MCF 10A (cell line): ENCODE measurements at regions not wholly inside any gene's neighbourhood (a gene's known extent, or its start where the extent isn't known, plus 50 kb on each side); places are given as distances from the start of the nearest gene placed in this dataset.

Experiments used
- BruUV-seq: library from RNA; stranded (reverse); fragments of 400-500 nt; replicated peaks from 2 replicates; lab custom pipeline; 2021; lab: Mats Ljungman, UMichigan
- CTCF ChIA-PET: fragments of 300-600 bp; sonication (Branson Sonifier 250); formaldehyde crosslinking; extraction: SDS; loops from one replicate; lab custom pipeline; 2021; ENCODE audit warnings: antibody characterized with exemption, inconsistent platforms; lab: Yijun Ruan, JAX
- POLR2A ChIA-PET: fragments of 300-600, 350-650 bp; sonication (Branson Sonifier 250); formaldehyde crosslinking; extraction: SDS; loops from one replicate; lab custom pipeline; 2020; ENCODE audit warnings: antibody characterized with exemption, inconsistent platforms; lab: Yijun Ruan, JAX
- DNase-seq: peaks from one replicate; pipeline ENCODE4 v3.0.0-alpha.2; 2018; ENCODE audit not compliant: unreplicated experiment
- H3K27ac Mint-ChIP-seq: one replicate; pipeline ENCODE4 v1.8.0; 2022; ENCODE audit warnings: mild to moderate bottlenecking, low read depth, mixed read lengths; ENCODE audit not compliant: unreplicated experiment
- H3K27me3 Mint-ChIP-seq: one replicate; pipeline ENCODE4 v1.8.0; 2022; ENCODE audit warnings: mixed read lengths; ENCODE audit not compliant: insufficient read depth, unreplicated experiment
- H3K36me3 Mint-ChIP-seq: one replicate; pipeline ENCODE4 v1.8.0; 2022; ENCODE audit warnings: mild to moderate bottlenecking, moderate library complexity, mixed read lengths; ENCODE audit not compliant: insufficient read depth, unreplicated experiment
- H3K4me1 Mint-ChIP-seq: one replicate; pipeline ENCODE4 v1.8.0; 2022; ENCODE audit warnings: mixed read lengths; ENCODE audit not compliant: insufficient read depth, unreplicated experiment
- H3K4me3 Mint-ChIP-seq: one replicate; pipeline ENCODE4 v1.8.0; 2022; ENCODE audit warnings: mild to moderate bottlenecking, moderate library complexity, mixed read lengths; ENCODE audit not compliant: unreplicated experiment
- H3K9me3 Mint-ChIP-seq: one replicate; pipeline ENCODE4 v1.8.0; 2022; ENCODE audit warnings: mixed read lengths; ENCODE audit not compliant: unreplicated experiment
- intact Hi-C: fragments of 100-400 bp; cut with micrococcal nuclease; formaldehyde crosslinking; loops from 2 replicates; pipeline ENCODE4 v1.14.1; 2022
- TF ChIP-seq, protein P1 (sequence below): fragments of 200-600 bp; IDR thresholded peaks from one replicate; pipeline ENCODE4 v1.8.0; 2022; ENCODE audit warnings: antibody characterized with exemption, mild to moderate bottlenecking; ENCODE audit not compliant: unreplicated experiment

DNA sequence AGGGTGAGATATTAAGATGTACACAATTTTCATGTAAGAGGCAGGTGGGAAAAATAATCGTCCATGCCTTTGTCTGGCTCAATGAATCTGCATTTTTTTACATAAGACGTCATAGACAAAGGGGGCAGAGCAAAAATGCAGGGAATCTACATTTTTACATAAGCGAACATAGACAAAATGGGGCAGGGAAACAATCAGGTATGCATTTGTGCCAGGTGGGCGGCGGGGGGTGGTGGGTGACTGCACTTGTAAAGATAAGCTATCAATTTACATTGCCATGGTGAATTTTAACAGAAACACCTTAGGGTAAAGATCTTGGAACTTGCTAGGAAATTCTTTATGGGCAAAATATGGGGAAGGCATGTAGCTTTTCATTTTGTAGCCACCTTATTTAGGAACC lies 96.3 kb upstream of the CES5A start:
- H3K27me3 Mint-ChIP-seq, result peaks cover 16% of the 10 kb centered on the region
- no peak for DNase-seq
- no peaks in the 10 kb centered on the region for H3K36me3 Mint-ChIP-seq
- no peak overlapping the region for H3K4me3 Mint-ChIP-seq
- TF ChIP-seq, protein P1, sequence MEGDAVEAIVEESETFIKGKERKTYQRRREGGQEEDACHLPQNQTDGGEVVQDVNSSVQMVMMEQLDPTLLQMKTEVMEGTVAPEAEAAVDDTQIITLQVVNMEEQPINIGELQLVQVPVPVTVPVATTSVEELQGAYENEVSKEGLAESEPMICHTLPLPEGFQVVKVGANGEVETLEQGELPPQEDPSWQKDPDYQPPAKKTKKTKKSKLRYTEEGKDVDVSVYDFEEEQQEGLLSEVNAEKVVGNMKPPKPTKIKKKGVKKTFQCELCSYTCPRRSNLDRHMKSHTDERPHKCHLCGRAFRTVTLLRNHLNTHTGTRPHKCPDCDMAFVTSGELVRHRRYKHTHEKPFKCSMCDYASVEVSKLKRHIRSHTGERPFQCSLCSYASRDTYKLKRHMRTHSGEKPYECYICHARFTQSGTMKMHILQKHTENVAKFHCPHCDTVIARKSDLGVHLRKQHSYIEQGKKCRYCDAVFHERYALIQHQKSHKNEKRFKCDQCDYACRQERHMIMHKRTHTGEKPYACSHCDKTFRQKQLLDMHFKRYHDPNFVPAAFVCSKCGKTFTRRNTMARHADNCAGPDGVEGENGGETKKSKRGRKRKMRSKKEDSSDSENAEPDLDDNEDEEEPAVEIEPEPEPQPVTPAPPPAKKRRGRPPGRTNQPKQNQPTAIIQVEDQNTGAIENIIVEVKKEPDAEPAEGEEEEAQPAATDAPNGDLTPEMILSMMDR, result no peak
- H3K27ac Mint-ChIP-seq, result no peak overlapping the region
- no TSS peak for BruUV-seq
- CTCF ChIA-PET, result interaction anchor here (0.6 to 4.4 kb wide), 2 partner anchors 28 to 260 kb away, joined by 3 to 15 read pairs; no protein-coding TSS in a partner anchor
- no peaks in the 10 kb centered on the region for H3K9me3 Mint-ChIP-seq
- intact Hi-C loops, result no loop called here
- POLR2A ChIA-PET, result interaction anchor here (0.6 kb wide), 1 partner anchor 114 kb away, joined by 3 read pairs; no protein-coding TSS in a partner anchor
- no peaks in the 10 kb centered on the region for H3K4me1 Mint-ChIP-seq

DNA sequence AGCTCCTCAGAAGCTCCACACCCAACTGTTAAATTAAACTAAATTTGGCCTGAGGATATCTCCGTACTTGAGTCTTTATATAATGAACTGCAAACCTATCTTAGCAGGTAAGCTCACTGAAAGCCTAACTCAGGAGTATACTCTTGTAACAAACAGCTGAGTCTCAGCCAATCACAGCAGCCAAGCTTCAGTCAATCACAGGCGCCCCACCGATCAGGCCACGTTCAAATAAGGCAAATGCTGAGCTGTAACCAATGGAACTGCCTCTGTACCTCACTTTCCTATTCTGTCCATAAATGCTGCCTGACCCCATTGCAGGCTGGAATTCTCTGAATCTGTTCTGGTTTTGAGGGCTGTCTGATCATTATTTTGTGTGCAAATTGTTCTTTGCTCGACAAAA lies 93.0 kb upstream of the CES5A start:
- no peaks in the 10 kb centered on the region for H3K4me1 Mint-ChIP-seq
- intact Hi-C loops, result no loop called here
- ChIA-PET POLR2A (no interaction called here), CTCF (interaction anchor here (0.7 to 1.7 kb wide), 2 partner anchors 73 to 313 kb away, joined by 3 to 4 read pairs; no protein-coding TSS in a partner anchor)
- no peaks in the 10 kb centered on the region for H3K36me3 Mint-ChIP-seq
- no peaks in the 10 kb centered on the region for H3K9me3 Mint-ChIP-seq
- H3K4me3 Mint-ChIP-seq, result no peak overlapping the region
- peaks cover 35% of the 10 kb centered on the region for H3K27me3 Mint-ChIP-seq
- no peak overlapping the region for H3K27ac Mint-ChIP-seq
- BruUV-seq, result no TSS peak
- TF ChIP-seq, protein P1, result no peak
- no peak for DNase-seq

DNA sequence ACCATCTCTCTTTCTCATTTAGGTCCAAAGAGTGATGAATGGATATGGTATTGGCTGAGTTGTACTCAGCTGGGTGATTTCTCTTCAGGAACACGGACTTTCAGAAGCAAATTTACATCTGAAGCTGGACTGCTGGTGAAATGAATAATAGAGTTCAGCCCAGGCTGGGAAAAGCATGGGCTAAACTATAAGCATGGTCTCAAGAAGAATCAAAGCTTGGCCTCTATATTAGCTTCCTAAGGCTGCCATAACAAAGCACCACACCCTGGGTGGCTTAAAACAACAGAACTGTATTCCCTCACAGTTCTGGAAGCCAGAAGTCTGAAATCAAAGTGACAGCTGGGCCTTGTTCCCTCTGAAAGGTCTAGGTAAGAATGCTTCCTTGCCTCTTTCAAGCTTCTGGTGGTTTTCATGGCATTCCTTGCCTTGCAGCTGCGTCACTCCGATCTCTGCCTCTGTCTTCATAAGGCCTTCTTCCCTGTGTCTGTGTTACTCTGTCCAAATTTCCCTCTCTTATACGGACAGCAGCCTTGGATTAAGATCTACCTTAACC lies 89.8 kb upstream of the CES5A start:
- intact Hi-C loops, result no loop called here
- no peak overlapping the region for H3K27ac Mint-ChIP-seq
- ChIA-PET CTCF (no interaction called here), POLR2A (no interaction called here)
- no peak overlapping the region for H3K4me3 Mint-ChIP-seq
- H3K36me3 Mint-ChIP-seq, result no peaks in the 10 kb centered on the region
- DNase-seq, result no peak
- no TSS peak for BruUV-seq
- H3K9me3 Mint-ChIP-seq, result no peaks in the 10 kb centered on the region
- peaks cover 52% of the 10 kb centered on the region for H3K27me3 Mint-ChIP-seq
- no peaks in the 10 kb centered on the region for H3K4me1 Mint-ChIP-seq
- TF ChIP-seq, protein P1, result no peak

DNA sequence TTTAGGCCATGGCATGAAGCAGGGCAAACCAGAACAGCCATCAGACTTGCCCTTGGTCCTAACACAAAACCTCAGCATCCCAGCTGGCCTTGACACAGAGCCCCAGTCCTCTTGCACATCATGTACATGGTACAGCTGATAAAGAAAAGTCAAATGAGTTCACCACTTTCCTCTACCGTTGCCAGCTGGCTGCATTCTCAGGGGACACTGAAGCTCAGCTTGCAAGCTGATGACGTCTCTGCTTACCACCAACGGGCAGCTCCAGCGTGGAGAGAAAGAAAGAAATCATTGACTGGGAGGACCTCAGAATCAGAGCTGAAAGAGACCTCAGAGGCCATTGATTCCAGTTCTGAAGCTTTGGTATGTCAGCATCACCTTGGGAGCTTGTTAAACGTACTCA lies 80.7 kb upstream of the CES5A start:
- Mint-ChIP-seq H3K4me3 (no peak overlapping the region), H3K27me3 (peaks cover 64% of the 10 kb centered on the region), H3K4me1 (no peaks in the 10 kb centered on the region), H3K36me3 (no peaks in the 10 kb centered on the region), H3K9me3 (no peaks in the 10 kb centered on the region), H3K27ac (no peak overlapping the region)
- no TSS peak for BruUV-seq
- TF ChIP-seq, protein P1, result no peak
- CTCF ChIA-PET, result interaction anchor here (1.3 to 6.0 kb wide), 3 partner anchors 12 to 363 kb away, joined by 3 to 38 read pairs (median 5); no protein-coding TSS in a partner anchor
- POLR2A ChIA-PET, result no interaction called here
- intact Hi-C loops, result no loop called here
- no peak for DNase-seq
